Breast epithelium (tissue), 4 donors: ENCODE measurements at regions not wholly inside any gene's neighbourhood (a gene's known extent, or its start where the extent isn't known, plus 50 kb on each side); places are given as distances from the start of the nearest gene placed in this dataset.

Experiments
- DNase-seq, 2 donors: peaks; one replicate each; pipeline ENCODE4 v3.0.0-alpha.2; 2019; ENCODE audit warnings: low spot score in 2 of 2
- H3K27ac ChIP-seq, 2 donors: fragments of 200-600 bp; sonication (generic) in 1 of 2; one replicate each; pipeline ENCODE4 v1.5.1; 2016 to 2019; ENCODE audit warnings: mild to moderate bottlenecking in 1 of 2
- H3K27me3 ChIP-seq, 2 donors: fragments of 200-600 bp; sonication (generic) in 1 of 2; one replicate each; pipeline versions ENCODE4 v1.5.1 to v1.6.0; 2017 to 2019; ENCODE audit warnings: control low read depth in 1 of 2, mild to moderate bottlenecking in 1 of 2
- H3K36me3 ChIP-seq: fragments of 200-600 bp; one replicate; pipeline ENCODE4 v1.5.1; 2019
- H3K4me1 ChIP-seq, 2 donors: fragments of 200-600 bp; sonication (generic); one replicate each; pipeline ENCODE4 v1.5.1; 2016 to 2019; ENCODE audit warnings: control low read depth in 1 of 2
- H3K4me3 ChIP-seq, 3 donors: fragments of 200-600 bp; sonication (generic); 1 replicate in 2 of 3; 2 replicates in 1 of 3; pipeline ENCODE4 v1.5.1; 2016 to 2019; ENCODE audit warnings: mild to moderate bottlenecking in 3 of 3, moderate library complexity in 2 of 3
- H3K9me3 ChIP-seq, 2 donors: fragments of 200-600 bp; sonication (generic) in 1 of 2; one replicate each; pipeline ENCODE4 v1.5.1; 2016 to 2019; ENCODE audit warnings: control low read depth in 1 of 2
- POLR2A ChIP-seq: fragments of 450-650 bp; IDR thresholded peaks from one replicate; pipeline ENCODE4 v1.6.1; 2016; ENCODE audit warnings: antibody characterized with exemption, mild to moderate bottlenecking, moderate library complexity
- POLR2AphosphoS5 ChIP-seq, 3 donors: sonication (generic); formaldehyde crosslinking; IDR thresholded peaks; one replicate each; pipeline ENCODE4 v1.6.1; 2017; ENCODE audit warnings: antibody characterized with exemption in 3 of 3
- intact Hi-C: fragments of 100-400 bp; cut with DNase I; formaldehyde crosslinking; loops from one replicate; pipeline ENCODE4 v1.15.1; 2023; ENCODE audit warnings: low total_unique reads
- TF ChIP-seq, protein P1 (sequence below), 3 donors: fragments of 450-650 bp; IDR thresholded peaks; one replicate each; pipeline ENCODE4 v1.5.1; 2016 to 2017; ENCODE audit warnings: antibody characterized with exemption in 3 of 3, mild to moderate bottlenecking in 3 of 3, moderate library complexity in 3 of 3

GRCh38 chr17:36825521-36825920, 111.8 kb upstream of the LHX1 start:
- peaks cover 0 to 51% of the 10 kb centered on the region in 2 donors for H3K27me3 ChIP-seq
- intact Hi-C loops: no loop called here

DNA sequence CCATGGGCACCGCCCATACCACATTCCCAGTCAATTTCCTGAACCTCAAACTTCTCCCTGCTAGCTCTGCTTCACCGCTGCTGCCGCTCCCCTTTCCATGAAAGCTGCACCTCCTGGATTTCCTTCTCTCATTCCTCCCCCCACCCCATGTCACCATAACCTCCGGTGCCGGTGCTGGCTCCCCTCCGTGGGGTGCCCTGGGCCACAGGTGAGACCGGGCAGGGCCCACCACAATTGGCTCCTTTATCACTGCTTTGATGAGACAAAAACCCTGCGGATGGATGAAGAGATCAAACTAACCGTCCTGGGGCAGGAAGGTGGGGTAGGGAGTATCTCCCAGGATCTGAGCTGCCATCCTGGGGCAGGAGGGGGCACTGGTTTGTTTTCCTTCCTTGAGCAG, 111.3 kb upstream of the LHX1 start:
- Histone ChIP-seq H3K27me3 (peaks cover 0 to 47% of the 10 kb centered on the region in 2 donors), H3K27ac (no peak overlapping the region)

More at GRCh38 chr17:36825521-36825920, 111.8 kb upstream of the LHX1 start:
- H3K27ac ChIP-seq: no peak overlapping the region
- no peak overlapping the region for H3K4me3 ChIP-seq
- H3K36me3 ChIP-seq: no peaks in the 10 kb centered on the region
- H3K4me1 ChIP-seq: no peaks in the 10 kb centered on the region
- DNase-seq: no peak
- H3K9me3 ChIP-seq: no peaks in the 10 kb centered on the region
- TF ChIP-seq, protein P1, sequence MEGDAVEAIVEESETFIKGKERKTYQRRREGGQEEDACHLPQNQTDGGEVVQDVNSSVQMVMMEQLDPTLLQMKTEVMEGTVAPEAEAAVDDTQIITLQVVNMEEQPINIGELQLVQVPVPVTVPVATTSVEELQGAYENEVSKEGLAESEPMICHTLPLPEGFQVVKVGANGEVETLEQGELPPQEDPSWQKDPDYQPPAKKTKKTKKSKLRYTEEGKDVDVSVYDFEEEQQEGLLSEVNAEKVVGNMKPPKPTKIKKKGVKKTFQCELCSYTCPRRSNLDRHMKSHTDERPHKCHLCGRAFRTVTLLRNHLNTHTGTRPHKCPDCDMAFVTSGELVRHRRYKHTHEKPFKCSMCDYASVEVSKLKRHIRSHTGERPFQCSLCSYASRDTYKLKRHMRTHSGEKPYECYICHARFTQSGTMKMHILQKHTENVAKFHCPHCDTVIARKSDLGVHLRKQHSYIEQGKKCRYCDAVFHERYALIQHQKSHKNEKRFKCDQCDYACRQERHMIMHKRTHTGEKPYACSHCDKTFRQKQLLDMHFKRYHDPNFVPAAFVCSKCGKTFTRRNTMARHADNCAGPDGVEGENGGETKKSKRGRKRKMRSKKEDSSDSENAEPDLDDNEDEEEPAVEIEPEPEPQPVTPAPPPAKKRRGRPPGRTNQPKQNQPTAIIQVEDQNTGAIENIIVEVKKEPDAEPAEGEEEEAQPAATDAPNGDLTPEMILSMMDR (IDR thresholded peaks at IDR 0.05): no peak
- TF ChIP-seq POLR2A (no peak), POLR2AphosphoS5 (IDR thresholded peaks at IDR 0.05) (no peak)

DNA sequence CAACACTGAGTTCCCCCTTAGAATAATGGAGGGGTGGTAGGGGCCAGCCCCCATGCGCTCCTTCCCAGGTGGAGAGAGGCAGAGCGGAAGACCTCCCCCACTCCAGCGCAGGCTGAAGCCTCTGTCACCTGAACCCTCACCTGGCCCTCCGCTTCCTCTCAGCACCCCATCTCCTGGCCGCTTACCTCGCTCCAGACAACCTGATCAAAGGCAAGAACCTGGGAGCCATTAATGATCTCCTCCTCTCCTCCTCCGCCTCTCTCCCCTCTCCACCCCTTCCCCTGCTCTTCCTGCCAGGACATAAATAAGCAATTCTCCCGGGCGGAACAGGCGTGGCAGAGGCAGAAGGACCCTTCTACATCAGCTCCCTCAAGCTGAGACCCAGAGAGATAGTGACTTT, 110.2 kb upstream of the LHX1 start:
- Histone ChIP-seq H3K36me3 (no peaks in the 10 kb centered on the region), H3K27me3 (peaks cover 0 to 44% of the 10 kb centered on the region in 2 donors), H3K4me1 (no peaks in the 10 kb centered on the region), H3K27ac (no peak overlapping the region), H3K9me3 (no peaks in the 10 kb centered on the region), H3K4me3 (no peak overlapping the region)
- no peak for TF ChIP-seq POLR2AphosphoS5 (IDR thresholded peaks at IDR 0.05)
- TF ChIP-seq POLR2A: no peak
- TF ChIP-seq, protein P1 (IDR thresholded peaks at IDR 0.05): no peak
- DNase-seq: no peak
- intact Hi-C loops: no loop called here

More for the DNA sequence above, 111.3 kb upstream of the LHX1 start:
- no peaks in the 10 kb centered on the region for H3K9me3 ChIP-seq
- intact Hi-C loops: no loop called here
- H3K36me3 ChIP-seq: no peaks in the 10 kb centered on the region
- H3K4me3 ChIP-seq: no peak overlapping the region
- H3K4me1 ChIP-seq: no peaks in the 10 kb centered on the region
- DNase-seq: no peak
- TF ChIP-seq, protein P1 (IDR thresholded peaks at IDR 0.05): no peak
- TF ChIP-seq POLR2AphosphoS5 (IDR thresholded peaks at IDR 0.05) (no peak), POLR2A (no peak)

GRCh38 chr17:36829676-36830075, 107.6 kb upstream of the LHX1 start:
- Histone ChIP-seq H3K27ac (no peak overlapping the region), H3K4me3 (no peak overlapping the region), H3K9me3 (no peaks in the 10 kb centered on the region), H3K27me3 (peaks cover 0 to 28% of the 10 kb centered on the region in 2 donors), H3K4me1 (no peaks in the 10 kb centered on the region), H3K36me3 (no peaks in the 10 kb centered on the region)
- intact Hi-C loops: no loop called here
- DNase-seq: no peak
- no peak for TF ChIP-seq POLR2A
- TF ChIP-seq POLR2AphosphoS5 (IDR thresholded peaks at IDR 0.05): no peak
- TF ChIP-seq, protein P1 (IDR thresholded peaks at IDR 0.05): no peak

- peaks cover 0 to 2% of the 10 kb centered on the region in 2 donors for H3K27me3 ChIP-seq
- H3K4me3 ChIP-seq: no peak overlapping the region
- no peak for DNase-seq
- no peaks in the 10 kb centered on the region for H3K36me3 ChIP-seq
- H3K27ac ChIP-seq: no peak overlapping the region
- TF ChIP-seq, protein P1 (IDR thresholded peaks at IDR 0.05): no peak
- TF ChIP-seq POLR2AphosphoS5 (IDR thresholded peaks at IDR 0.05): no peak
- TF ChIP-seq POLR2A: no peak
- no peaks in the 10 kb centered on the region for H3K9me3 ChIP-seq
- H3K4me1 ChIP-seq: no peaks in the 10 kb centered on the region
- intact Hi-C loops: no loop called here
Measured at GRCh38 chr17:36833279-36833678, 104.0 kb upstream of the LHX1 start.
